22Rv1 (cell line): ENCODE measurements at regions not wholly inside any gene's neighbourhood (a gene's known extent, or its start where the extent isn't known, plus 50 kb on each side); places are given as distances from the start of the nearest gene placed in this dataset.
"Not testable (repeated sequence)": the region's sequence is repeated elsewhere in the genome, so short reads cannot be mapped to it uniquely, and the experiment has no call there.

Experiments used
- CTCF ChIP-seq: fragments of 450-650 bp; IDR thresholded peaks from 2 replicates; pipeline ENCODE4 v1.5.1; 2017; ENCODE audit warnings: mild to moderate bottlenecking
- ZFX ChIP-seq: fragments of 450-650 bp; IDR thresholded peaks from 2 replicates; pipeline ENCODE4 v1.6.1; 2017; ENCODE audit warnings: antibody characterized with exemption, borderline replicate concordance

- TF ChIP-seq CTCF, ZFX: not testable (repeated sequence)
Measured at GRCh38 chr13:33420117-33420516, 134.6 kb upstream of the STARD13 start.
